Stimulated activated CD8-positive, alpha-beta memory T cell treated with anti-CD3 and anti-CD28 coated beads, Interleukin-12 subunit alpha, Interleukin-12 subunit beta, amount 100 ng/mL, for 24 hours (primary cell): ENCODE measurements at regions not wholly inside any gene's neighbourhood (a gene's known extent, or its start where the extent isn't known, plus 50 kb on each side); places are given as distances from the start of the nearest gene placed in this dataset.

ENCODE experiments used
- DNase-seq: peaks from one replicate; pipeline ENCODE4 v3.0.0-alpha.2; 2020; ENCODE audit errors: extremely low read depth

DNA sequence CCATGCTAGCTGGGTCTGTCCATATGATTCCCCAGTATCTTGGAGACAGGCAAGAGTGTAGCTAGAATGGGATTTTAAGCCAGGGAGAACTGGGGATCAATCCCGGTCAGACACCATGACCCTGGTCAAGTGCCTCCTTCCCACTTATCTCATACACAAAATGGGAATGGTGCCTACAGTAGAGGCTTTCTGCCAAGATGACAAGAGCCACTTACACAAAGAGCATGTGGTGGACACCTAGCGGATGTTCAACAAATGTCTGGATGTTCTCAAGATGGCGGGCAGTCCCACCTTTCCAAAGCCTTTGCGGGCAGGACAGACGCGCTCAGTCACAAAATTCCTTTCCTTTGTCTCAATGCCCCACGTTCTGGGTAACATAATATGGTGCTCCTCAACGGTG lies 57.3 kb downstream of the MAF start:
- DNase-seq = no peak

DNA sequence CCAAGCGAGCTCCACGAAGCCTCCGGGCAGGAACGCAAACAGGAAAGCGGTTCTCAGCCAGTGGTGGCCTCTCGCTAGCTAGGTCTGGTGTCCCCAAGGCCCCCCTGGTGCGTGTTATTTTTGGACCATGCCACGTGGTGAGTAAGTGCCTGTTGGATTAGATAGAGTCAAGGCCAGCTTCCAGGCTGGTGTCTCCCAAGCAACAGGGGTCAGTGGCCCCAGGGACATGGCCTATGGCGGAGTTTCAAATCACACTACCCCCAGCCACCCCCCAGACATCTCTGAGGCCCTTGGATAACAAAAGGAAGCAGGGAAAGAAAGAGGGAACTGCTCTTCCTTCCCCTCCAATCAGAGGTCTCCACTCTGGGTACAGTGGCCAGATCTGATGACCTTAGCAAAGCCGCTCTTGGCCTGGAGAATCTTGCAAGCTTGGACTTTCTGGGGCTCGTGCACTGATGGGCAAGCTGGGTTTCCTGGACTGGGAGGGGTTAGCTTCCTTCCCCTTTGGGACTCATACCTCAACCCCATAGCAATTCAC lies 58.2 kb downstream of the MAF start:
- no peak for DNase-seq

DNA sequence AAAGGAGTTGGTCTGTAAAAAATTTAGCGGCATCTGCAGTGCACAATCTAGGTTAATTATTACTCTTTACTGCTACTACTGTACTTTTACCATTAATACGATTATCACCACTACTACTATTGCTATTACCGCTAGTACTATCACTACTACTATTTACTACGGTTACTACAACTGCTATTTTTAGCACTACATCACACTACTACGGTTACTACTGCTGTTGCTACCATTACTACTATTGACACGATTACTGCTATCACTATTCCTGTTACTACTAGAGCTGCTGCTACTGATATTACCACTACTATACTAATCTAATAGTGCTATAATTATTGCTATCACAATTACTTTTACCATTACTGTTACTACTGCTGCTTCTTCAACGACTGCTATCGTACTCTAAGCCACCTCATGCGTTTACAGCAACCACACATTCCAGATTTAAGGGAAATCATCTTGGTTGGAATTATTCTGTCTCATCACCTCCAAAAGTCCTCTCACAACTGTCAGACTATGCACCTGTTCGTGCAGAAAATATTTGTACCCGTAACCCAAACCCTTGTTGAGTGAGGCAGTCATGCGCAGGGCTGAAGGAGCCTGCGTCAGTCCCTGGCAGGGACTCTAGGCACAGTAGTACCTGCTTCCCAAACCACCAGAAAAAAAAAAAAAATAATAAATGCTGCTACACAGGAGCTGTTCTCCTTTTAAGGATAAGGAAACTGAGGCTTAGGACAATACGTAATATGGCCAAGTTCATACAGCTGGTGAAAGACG lies 59.5 kb downstream of the MAF start:
- DNase-seq = no peak

DNA sequence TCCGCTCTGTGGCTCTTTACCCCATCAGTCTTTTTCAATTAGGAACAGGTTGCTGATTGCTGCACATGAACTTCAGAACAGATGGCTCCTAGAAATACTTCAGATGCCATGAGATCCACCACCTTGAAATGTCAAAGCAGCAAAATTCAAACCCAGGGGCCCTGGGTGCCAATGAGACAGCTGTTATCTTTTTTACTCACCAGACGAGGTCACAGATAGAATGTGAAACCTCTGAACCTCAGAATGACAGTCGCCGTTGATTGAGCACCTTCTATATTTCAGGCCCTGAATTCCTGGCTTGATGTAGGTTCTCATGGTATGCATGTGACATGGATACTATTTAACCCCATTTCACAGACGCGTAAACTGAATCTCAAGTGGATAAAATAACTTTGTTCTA lies 63.0 kb downstream of the MAF start:
- DNase-seq = no peak

DNA sequence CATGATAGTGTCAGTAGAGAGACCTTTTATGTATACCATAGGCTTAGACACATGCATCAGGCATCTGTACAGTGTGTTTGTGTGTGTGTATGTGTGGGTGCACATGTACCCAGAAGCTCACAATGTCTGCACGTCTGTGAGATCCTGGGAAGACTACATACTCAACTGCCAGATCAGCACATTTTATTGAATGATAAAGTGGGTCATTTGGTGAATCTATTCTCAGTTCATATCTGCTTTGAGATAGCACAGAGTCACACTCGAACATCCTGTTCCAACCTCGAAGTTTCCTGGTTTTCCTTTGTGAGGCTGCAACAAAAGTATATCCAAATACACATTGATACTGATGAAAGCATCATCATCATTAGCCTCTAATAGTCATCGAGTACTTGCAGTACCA lies 63.6 kb downstream of the MAF start:
- no peak for DNase-seq

DNA sequence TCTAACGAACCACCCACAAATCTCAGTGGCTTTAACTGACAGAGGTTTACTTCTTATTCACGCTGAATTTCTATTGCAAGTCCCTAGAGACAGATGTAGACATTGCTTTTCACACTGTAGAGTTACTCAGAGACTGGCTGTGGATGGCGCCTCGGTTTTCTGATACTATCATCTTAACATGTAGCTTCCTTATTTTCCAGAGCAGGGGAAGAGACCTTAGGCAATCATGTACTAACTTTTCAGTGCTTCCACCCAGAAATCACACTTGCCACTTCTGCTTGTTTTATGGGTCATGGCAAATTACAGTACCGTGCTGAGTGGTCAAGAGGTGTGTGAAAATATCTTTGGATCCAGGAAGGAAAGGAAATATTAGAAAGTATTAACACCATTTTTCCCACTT lies 65.4 kb downstream of the MAF start:
- DNase-seq = no peak

DNA sequence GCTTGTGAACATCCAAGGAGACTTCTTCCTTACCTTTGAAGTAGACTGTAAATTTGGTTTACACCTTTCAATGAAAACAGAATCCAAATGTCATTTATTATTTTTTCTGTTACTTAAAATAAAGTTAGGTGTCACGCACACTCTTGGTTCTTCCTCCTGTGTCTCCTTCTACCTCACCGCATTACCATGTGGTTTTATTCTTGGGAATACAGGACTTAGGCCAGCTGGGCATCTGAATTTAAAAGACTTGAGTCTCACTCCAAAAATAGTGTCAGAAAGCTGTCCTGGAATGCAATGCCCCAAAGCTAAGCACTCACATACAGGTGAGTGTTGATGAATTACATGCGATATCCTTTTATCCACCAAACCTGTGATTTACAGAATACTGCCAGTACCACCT lies 66.4 kb downstream of the MAF start:
- no peak for DNase-seq

DNA sequence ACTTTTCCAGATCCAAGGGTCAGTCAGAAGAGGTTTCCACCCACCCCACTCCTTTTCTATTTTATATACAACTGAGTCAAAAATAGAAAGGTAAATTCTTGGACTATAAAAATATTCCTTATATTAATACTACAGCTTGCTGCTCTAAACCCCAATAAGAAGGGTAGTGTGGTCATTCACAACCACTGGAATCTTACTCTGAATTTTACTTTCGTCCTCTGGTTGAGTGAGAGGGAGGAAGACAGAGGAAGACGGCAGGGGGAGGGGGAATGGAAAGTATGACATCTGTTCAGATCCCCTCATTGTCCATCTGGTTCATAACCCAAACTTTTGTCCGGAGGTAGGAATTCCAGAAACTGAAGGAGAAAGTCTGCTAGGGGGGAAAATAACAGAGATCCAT lies 67.2 kb downstream of the MAF start:
- DNase-seq = no peak

DNA sequence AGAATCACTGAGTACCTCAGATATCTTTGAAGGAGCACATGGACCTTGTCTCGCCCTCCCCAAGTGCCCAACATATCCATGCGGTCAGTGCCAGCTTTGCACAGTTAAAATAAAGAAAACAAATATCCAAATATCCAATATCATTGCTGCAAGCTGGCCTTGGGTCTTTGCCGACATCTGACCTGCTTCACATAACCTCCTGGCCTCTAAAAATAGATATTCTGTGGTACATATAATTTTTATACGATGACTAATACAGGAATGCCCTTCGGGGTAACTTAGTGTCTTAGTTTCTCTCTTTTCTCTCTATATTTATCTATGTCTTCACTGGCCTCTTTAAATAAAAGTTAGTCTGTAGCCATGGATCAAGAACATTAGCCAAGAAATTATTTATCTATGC lies 67.8 kb downstream of the MAF start:
- no peak for DNase-seq

DNA sequence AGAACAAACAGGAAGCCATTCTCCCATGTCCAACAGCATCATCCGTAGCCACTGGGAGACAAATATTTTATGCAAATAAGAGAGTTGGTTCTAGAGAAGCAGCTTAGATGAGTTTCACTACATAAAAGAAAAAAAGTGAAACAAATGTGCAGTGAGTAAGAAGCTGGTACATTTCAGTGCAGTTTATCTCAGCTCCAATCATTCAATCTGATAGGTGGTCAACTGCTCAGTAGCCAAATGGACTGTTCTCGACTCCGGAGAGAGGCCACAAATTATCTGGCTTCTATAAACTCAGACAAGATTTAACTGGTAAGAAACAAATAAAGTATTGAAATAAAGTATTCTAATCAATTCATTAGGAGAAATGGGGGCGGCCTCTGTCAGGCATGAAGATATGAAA lies 68.3 kb downstream of the MAF start:
- no peak for DNase-seq

DNA sequence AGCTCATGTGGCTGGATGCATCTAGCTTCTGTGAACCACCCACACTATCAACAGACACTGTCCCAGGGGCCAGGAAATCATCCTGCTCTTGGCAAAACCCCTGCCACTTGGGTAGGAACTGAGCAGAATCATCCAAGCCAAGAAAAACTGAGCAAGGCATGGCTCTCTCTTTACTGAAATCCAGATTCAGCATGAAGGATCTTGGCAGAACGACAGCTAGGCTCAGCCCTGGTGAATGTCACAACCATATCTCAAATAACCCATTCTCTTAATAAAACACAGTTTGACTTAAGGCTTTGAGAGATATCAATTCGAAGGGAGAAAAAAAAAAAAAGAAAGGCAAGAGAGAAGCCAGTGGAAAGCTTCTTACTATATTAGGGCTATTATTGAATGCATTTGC lies 72.2 kb downstream of the MAF start:
- DNase-seq = no peak

DNA sequence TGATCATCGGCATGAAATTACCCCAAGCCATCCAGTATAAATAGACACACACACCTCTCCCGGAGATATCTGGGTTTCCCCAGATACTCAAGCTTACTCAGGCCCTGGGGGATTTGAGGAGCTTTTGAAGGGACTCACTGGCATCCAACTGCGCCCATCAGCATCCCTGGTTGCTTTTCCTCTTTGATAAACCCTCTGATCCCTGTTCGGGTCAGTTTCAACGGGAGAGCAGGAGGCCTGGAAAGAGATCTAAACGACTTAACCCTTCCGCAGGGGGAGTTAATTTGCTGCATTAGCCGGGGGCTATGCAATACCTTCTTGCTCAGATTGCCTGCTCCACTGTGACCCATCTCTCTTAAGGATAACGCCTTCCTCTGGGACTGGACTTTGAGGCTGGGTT lies 76.6 kb downstream of the MAF start:
- no peak for DNase-seq

DNA sequence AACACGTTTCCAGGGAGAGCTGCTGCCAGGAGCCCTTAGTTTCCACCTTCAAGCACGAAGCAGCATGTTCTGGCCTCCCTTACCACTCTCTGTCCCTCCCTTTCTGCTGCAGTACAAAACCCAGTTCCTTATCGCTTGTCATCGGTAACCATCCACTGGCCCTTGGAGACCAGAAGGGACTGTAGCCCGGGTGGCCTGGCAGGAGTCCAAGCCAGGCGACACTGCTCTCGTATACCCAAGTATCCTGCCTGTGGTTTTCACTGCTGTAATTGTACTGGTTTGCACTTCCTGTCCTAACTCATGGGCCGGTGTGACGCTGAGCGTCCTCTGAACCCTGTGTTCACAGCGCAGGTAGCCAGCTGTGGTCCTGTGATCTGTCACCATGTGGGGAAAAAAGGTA lies 81.1 kb downstream of the MAF start:
- DNase-seq = no peak

DNA sequence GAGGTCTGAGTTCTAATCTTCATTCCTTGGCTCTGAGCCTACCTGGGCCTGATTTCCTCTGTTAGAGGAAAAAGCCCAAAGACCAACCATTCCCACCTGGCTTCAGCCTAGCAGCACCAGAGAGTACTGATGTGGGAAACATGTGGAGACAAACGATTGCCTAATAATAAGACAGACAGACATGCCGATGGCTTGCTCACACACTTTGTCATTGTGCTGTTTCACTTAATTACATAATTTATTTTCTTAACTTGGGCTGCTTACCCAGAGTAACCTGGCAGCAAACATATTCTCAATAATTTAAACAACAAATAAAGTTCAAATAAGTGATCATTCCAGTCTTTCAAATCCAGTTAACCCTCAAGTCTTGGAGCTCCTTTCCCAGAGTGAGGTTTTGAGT lies 83.4 kb downstream of the MAF start:
- DNase-seq = no peak

DNA sequence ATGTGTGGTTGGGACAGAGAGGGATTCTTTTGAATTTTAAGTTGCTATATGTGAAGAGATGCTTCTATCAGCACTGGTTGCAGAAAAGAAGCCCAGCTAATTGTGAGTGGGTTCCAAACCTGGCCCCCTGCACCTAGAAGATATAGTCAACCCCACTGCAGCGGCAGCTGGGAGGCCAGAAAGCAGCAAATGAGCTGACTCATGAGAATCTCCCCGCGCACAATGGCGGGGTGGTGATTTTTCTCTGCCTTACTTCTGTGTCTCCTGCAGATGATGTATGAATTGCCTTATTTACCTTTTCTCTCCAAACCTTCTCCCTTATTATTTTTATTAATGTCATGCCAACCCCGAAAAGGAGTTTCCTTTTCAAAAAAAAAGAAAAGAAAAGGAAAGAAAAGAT lies 89.7 kb downstream of the MAF start:
- no peak for DNase-seq

DNA sequence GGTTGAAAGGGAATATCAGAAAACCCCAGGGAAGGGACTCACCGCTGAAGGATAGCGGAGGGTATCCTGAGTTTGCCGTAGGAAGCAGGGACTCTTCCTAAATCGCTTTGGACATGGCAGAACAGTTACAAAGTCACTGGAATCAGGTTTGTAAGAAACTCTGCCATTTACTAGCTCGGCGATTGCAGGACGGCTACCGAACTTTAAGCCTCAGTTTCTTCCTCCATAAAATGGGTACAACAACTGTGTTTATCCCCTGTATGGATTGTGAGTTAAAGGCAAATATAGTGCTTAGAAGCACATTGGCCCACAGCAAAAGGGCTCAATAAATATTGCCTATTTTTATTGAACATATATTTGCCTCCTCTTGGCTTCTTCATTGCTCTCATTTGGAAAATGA lies 90.6 kb downstream of the MAF start:
- DNase-seq = no peak

DNA sequence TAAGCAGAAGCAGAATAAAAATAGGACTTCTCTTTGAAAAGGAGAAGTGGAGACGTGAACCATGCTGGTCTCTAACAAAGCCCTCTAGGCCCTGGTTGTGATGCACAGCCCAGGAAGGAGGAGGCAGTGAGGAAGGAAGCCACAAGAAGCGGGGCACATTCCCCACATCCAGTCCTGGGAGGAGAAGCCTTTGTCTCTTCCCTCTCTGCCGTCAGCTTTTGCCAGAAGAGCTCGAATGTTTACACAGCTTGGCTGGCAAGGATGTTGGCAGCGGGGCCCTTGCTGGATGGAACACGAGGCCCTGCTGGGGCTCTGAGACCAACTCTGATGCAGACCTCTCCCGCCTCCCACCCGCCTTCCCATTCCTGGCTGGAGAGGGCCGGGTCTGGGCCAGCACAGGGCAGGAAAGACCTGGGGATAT lies 91.3 kb downstream of the MAF start:
- DNase-seq = no peak

DNA sequence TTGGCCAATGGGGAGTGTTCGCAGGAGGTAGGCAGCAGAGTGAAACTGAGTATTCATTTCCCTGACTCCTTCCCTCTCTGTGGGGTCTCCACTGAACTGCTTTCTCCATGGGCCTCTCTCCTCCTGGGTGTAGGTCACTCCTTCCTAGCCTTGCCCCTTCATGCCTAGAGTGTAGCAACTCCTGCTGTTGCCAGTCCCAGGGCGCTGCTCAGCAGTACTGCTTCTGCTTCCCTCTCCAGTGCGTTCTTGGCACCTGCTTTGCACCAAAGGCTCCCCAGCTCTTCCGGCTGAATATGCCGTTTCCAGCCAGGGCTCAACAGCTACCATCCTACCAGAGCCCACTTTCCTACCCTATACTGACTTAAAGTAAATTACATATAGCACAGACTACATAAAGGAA lies 92.2 kb downstream of the MAF start:
- DNase-seq = no peak

DNA sequence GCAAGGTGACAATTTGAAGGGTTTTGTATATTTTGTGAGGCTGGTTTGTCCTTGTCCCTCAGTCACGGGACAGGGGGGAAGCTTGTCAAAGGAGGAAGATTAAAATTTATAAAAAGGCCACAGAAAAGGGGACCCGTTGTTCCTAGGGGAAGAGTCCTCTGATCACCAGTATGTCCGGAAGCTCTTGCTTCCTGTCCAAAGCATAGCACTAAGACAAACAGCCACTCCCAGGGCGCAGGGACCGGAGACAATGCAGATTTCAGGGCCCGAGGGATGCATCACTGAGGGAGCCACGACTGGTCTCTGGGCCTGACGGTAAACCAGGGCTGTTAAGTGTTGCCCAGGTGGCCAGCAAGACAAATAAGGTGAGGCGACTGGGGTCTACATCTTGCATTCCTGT lies 95.2 kb downstream of the MAF start:
- no peak for DNase-seq

DNA sequence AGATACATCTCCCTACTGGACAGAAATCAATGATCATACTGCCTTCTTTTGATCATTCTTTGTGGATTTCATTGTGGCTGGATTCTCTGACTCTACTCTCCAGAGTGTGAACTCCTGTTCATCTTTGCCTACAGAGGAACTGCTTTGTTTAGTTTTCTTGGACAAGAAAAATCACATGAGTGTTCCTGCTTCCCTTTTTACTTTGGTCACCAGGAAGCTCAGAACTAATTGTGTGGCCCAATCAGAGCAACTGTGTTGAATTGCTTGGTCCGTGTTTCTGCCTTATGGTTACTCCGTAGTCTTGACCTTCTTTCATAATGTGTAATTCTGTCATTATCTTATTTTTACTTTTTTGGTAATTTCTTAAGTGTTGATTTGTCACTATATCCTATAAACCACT lies 97.0 kb downstream of the MAF start:
- no peak for DNase-seq

DNA sequence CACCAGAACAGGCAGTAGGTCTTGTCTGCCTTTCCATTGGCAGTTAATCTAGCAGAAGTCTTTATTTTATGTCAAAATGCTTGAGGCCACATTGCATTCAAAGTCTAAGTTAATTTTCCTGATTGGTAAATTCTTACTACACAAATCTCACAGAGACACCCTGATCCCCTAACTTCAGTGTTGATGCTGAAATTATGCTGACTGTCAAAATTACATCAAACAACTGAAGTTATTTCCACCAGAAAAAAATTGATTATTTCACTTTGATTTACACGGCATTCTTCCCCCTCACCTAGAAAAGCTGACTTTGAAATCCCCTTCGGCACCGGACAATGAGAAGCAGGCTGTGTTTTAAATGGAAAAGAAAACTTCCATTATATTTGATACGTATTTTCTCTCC lies 99.1 kb downstream of the MAF start:
- DNase-seq = no peak

DNA sequence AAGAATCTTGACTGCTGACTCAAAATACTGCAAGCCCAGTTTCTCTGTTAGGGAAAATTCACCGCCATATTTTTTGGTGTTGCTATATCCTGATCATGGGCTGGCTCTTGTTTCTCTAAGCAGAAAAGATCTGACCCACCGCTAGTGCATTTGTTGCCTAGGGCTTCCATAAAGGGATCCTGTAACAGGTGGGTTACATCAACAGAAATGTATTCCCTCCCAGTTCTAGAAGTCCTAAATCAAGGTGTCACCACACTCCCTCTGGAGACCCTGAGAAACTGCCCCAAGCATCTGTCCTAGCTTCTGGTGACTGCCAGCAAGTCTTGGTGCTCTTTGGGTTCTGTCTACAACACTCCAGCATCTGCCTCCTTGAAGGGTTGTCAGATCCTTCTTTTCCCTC lies 99.7 kb downstream of the MAF start:
- no peak for DNase-seq

DNA sequence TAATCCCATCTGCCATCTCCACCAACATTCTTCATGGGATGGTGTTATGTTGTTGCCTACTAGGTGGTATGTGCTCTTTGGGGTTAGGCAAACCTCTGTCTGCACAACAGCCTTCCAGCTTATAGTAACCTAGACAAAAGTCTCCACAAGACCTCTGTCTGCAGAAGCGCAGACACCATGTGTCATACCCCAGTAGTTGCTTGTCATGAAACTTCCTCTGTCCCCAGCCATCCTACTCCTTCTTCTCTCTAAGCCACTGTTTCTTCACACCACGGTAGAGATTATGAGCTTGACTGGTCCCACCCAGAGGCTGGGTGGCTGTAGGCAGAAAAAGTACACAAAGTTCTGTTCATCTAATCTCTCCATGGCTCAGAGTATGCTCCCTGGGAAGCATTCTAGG lies 100.3 kb downstream of the MAF start:
- no peak for DNase-seq

DNA sequence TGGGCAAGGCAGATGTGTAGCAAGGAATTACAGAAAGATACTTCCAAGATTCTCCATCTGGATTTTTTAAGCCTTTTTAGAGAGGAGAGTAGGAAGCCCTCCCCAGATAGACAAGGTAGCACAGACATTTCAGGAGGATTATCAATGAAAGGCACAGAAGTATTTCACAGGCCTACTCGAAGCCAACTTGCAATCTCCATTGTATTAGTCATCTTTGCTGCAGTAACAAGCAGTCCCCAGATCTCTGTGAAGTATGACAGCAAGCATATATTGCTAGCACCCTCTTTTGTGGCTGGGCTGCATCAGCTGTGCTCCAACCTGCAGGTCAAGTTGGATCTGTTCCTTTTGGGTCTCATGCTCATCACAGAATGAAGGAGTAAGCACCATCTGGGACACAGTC lies 101.6 kb downstream of the MAF start:
- no peak for DNase-seq
